HS-5 (cell line): ENCODE measurements at regions not wholly inside any gene's neighbourhood (a gene's known extent, or its start where the extent isn't known, plus 50 kb on each side); places are given as distances from the start of the nearest gene placed in this dataset.
"Not testable (repeated sequence)": the region's sequence is repeated elsewhere in the genome, so short reads cannot be mapped to it uniquely, and the experiment has no call there.

ENCODE experiments used
- DNase-seq: peaks from one replicate; pipeline ENCODE4 v3.0.0-alpha.2; 2012; ENCODE audit warnings: low read depth

DNA sequence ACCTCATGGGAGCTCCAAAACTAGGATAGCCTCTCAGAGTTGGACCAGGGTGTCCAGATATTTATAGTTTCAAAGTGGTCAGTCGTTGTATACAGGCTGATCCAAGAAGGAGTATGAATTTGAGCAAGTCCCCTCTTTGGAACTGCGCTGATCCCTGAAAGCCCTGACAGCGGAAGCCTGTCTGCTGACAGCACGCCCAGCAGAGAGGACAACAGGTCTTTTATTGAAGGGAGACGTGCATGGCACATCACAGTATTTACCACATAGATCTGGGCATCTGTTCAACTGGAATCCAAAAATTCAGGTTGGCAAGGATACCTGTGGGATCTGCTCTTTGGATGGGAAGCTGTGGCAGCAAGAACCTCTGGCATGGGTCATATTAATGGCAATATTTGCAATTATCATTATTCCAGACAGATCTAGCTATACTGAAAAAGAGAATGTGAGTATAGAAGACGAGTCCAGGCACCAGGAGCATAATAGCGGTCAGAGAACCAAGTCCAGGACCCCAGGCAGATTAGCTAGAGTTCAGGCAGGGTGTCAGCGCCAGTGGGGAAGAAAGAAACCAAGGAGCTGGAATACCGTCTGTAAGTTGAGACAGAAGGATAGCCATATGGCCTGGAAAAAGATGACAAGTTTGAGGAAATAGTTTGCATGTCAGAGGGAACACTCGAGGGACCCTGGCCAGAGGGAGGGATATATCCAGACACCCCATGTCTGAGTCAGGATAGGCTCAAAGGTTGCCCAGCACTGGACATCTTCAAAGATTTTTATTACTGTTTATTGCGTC, 260.4 kb upstream of the FANCL start:
- DNase-seq = no peak

- no peak for DNase-seq
Measured at GRCh38 chr2:58497168-58497567, 256.0 kb upstream of the FANCL start.

- no peak for DNase-seq
Measured at GRCh38 chr2:58495806-58496205, 254.7 kb upstream of the FANCL start.

- no peak for DNase-seq
Measured at GRCh38 chr2:58494071-58494501, 253.0 kb upstream of the FANCL start.

- DNase-seq = no peak
Measured at GRCh38 chr2:58484629-58485028, 243.5 kb upstream of the FANCL start.

DNA sequence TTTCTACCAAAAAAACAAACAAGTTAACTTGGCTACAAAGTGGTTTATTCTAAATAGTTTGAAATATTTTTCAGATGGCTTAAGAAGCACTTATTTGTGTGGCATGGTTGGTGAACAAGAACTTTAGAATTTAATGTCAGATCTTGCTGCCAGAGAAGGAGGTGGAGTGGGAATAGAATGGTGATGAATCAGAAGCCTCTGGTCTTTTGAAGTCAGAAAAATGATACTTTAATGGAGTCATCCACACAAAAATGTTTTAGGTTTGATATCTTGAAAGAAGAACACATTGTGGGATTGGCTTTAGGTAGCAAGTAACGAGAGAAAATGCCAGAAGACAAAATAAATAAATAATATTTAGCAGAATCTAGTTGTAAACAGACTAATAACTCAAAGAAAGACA, 243.1 kb upstream of the FANCL start:
- DNase-seq = peak; percentile 56

- no peak for DNase-seq
Measured at GRCh38 chr2:58483307-58483706, 242.2 kb upstream of the FANCL start.

DNA sequence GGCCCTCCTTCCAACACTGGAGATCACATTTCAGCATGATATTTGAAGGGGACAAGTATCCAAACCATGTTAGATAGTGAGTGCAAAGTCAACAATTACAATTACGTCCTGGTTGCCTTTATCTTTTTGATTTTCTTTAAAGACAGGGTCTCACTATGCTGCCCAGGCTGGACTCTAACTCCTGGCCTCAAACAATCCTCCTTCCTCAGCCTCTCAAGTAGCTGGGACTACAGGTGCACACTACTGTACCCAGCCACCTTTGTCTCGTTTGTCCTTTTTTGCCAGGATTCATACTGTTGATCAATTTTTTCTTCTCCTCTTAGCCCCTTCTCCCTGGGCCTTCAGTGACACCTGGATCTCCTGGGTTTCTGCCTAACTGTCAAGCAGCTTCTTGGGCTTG, 240.5 kb upstream of the FANCL start:
- DNase-seq = no peak

GRCh38 chr2:58480141-58480540, 239.0 kb upstream of the FANCL start:
- DNase-seq = no peak

DNA sequence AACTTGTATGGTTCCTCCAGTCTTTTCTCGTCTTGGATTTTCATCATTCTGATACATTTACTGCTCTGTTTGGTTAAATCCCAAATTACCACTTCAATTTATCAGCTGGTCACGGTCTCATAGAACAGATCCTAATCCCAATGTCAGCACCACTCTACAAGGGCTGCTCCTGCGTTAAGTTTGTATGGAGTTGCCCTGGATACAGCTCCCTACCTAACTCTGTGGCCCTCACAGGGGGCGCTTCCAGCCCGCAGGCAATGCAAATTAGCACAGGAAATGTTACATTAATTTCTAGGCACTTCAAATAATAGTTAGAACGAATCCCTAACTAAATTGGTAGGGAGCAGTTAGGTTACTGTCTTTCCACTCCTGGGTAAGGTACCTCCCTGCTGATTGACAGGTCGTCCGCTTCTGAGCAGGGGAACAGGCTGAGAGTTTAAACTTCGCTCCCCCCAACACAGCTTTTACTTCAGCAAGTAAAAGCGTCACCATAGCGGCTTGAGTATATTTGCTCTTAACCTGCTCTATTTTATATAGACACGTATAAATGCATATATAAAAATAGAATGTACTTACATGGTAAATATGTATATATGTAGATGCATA, 238.5 kb upstream of the FANCL start:
- no peak for DNase-seq

GRCh38 chr2:58476556-58476955, 235.4 kb upstream of the FANCL start:
- DNase-seq = no peak

DNA sequence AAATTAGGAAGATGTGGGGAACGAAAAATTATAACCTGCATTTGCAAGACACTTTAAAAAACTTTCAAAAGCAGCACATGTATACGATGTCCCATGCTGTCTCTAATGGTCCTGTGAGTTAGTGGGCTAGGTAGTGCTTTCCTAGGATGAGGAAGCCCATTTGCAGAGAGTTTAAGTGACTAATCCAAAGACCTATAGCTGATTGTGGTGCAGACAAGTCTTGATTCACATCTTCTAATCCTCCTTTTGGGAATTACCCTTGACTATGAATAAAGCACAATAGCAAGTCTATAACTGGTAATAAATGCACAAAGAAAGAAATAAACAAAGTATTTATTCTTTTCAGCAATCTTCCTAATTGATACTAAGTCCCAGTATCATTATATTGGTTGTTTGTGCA, 234.6 kb upstream of the FANCL start:
- DNase-seq = no peak

GRCh38 chr2:58473165-58473564, 232.0 kb upstream of the FANCL start:
- no peak for DNase-seq

GRCh38 chr2:58466804-58467203, 225.7 kb upstream of the FANCL start:
- no peak for DNase-seq

DNA sequence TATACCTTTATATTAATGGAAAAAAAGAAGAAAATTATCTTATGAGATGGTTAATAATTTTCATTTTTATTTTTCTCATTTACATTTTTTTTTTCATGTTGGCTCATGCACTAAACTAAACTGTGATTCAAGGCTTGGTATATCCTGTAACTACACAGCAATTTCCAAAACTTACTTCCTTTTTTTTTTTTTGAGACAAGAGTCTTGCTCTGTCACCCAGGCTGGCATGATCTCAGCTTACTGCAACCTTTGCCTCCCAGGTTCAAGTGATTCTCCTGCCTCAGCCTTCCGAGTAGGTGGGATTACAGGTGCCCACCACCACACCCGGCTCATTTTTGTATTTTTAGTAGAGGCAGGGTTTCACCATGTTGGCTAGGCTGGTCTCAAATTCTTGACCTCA, 224.9 kb upstream of the FANCL start:
- DNase-seq = not testable (repeated sequence)

GRCh38 chr2:58460670-58461069, 219.5 kb upstream of the FANCL start:
- DNase-seq = no peak

GRCh38 chr2:58449286-58450010, 208.3 kb upstream of the FANCL start:
- no peak for DNase-seq

DNA sequence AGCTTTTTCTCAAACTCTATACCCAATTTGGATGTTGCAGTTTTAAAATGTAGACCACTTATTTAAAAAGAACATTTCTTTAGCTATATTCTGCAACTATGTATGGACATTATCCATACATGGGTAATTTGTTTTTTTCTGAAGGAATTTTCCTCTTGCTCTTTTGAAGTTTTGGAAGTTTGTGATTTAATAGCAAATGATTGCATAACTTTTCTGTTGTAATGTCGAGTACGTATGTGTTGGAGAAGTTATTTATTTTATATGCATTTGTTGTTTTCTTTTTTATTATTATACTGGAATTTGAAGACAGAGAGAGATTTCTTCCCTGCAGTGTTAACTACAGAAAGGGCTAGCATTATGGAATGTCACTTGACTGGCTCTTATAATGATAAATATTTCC, 207.7 kb upstream of the FANCL start:
- no peak for DNase-seq

DNA sequence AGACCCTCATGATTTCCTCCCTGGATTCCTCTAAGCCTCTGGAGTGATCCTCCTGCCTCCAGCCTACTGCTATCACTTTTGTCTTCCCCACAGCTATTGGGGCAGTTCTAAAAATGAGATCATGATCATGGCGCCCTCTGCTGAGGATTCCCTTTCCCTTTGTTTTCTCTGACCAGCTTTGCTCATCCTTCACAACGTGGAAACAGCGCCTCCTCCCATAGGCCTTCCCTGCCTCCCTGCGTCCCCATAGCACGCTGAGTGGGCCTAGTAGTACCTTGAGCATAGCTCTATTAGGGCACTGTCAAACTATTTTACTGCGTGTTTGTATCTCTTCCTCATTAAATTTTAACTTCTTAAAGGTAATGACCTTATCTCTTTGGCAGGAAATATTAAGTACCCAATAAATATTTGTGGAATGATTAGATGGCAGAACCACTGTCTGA, 207.0 kb upstream of the FANCL start:
- DNase-seq = peak; percentile 44

DNA sequence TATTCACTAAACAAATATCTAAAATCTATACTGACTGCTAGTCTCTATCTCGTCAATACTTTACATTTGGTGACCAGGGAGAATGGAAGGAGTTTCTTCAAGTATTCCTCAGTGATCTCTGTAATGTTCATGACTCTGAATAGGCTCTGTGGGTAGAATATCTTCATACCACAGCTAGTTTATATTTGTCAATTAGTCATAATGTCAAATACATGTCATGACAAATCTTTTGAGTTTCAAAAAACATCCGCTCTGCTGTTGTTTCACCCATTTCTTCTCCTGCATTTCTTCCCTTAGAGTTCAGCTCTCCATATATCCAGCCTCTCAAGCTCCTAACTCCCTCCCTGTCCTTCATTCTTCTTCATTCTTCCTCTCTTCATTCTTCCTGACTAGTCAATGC, 206.5 kb upstream of the FANCL start:
- no peak for DNase-seq

DNA sequence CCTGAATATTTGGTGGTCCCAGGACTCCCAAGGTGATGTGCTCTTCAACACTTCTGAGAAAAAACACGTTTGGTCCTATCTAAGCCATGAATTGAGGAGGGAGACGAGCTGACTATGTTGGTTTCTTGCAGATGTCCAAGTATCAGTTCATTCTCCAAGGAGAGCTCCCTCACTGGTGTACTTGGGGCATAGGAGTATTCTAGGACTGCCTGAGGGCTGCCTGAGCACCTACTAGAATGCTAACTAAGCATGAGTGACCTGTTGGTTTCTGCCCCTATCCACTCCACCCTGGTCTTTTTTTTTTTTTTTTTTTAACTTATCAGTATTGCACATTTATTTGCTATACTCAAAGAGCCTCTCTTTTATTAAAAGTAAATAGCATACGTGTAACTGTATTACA, 200.5 kb upstream of the FANCL start:
- no peak for DNase-seq

- no peak for DNase-seq
Measured at GRCh38 chr2:58436872-58437271, 195.7 kb upstream of the FANCL start.

DNA sequence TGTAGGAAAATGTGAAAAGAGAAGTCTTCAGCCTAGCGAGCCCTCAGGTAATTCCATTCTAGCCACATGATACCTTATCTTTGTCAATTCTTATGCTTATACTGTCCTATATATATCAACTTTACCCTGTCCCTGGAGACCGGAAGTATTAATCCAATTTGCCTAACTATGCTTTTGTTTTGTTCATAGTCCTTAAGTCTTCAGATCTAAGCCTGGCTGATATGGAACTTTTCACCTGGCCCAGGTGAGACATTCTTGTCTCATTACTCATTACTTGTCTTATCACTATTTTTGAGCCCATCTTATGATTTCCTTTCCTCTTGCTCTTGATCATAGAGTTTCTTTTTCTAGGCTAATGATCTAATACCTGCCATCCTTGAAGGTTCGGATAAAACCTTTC, 194.1 kb upstream of the FANCL start:
- no peak for DNase-seq
